B cell (primary cell): ENCODE measurements at regions not wholly inside any gene's neighbourhood (a gene's known extent, or its start where the extent isn't known, plus 50 kb on each side); places are given as distances from the start of the nearest gene placed in this dataset.

ENCODE experiments used
- ATAC-seq: fragments of 200-7000 bp; cut with Tn5 transposase; one replicate; pipeline ENCODE4 v1.10.0; 2021; ENCODE audit warnings: low read depth, mild to moderate bottlenecking, moderate number of reproducible peaks, moderate library complexity
- CTCF ChIA-PET: fragments of 350-600 bp; sonication (Branson Sonifier 250); formaldehyde crosslinking; loops from one replicate; lab custom pipeline; 2021; ENCODE audit warnings: antibody characterized with exemption, inconsistent platforms; lab: Charles Lee
- POLR2A ChIA-PET: fragments of 350-600 bp; sonication (Branson Sonifier 250); formaldehyde crosslinking; loops from one replicate; lab custom pipeline; 2021; ENCODE audit warnings: antibody characterized with exemption; lab: Charles Lee
- DNase-seq: peaks from one replicate; pipeline ENCODE4 v3.0.0; 2013
- H2AFZ ChIP-seq: 2 replicates; pipeline ENCODE4 v1.6.1; 2012; ENCODE audit warnings: mild to moderate bottlenecking, low read depth, low read length; ENCODE audit not compliant: insufficient read depth, poor library complexity, severe bottlenecking
- H3K27ac ChIP-seq, 2 donors: 1 replicate in 1 of 2; 2 replicates in 1 of 2; pipeline ENCODE4 v1.5.1; 2012 to 2013; ENCODE audit warnings: low read length in 2 of 2, mild to moderate bottlenecking in 2 of 2, moderate library complexity in 1 of 2
- H3K27me3 ChIP-seq, 4 experiments: fragments of 200-600 bp in 1 of 4; sonication (generic) in 1 of 4; replicated peaks in 1 of 4; 1 replicate in 2 of 4; 2 replicates in 2 of 4; pipeline versions ENCODE4 v1.6.1 to v1.7.0; 2013 to 2016; ENCODE audit warnings: low read length in 3 of 4, mild to moderate bottlenecking in 2 of 4, mixed read lengths in 1 of 4, moderate library complexity in 1 of 4; ENCODE audit not compliant: insufficient read depth in 4 of 4, control insufficient read depth in 3 of 4; ENCODE audit errors: control extremely low read depth in 1 of 4
- H3K36me3 ChIP-seq, 2 experiments: replicated peaks in 1 of 2; 1 replicate in 1 of 2; 2 replicates in 1 of 2; pipeline versions ENCODE4 v1.6.1 to v1.7.1; 2013; ENCODE audit warnings: low read length in 1 of 2; ENCODE audit not compliant: insufficient read depth in 2 of 2, control insufficient read depth in 1 of 2; ENCODE audit errors: control extremely low read depth in 1 of 2, extremely low read depth in 1 of 2
- H3K4me1 ChIP-seq, 2 donors: fragments of 200-600 bp in 1 of 2; sonication (generic) in 1 of 2; 1 replicate in 1 of 2; 2 replicates in 1 of 2; pipeline versions ENCODE4 v1.5.1 to v1.6.1; 2013 to 2017; ENCODE audit warnings: low read length in 2 of 2; ENCODE audit not compliant: control insufficient read depth in 2 of 2, insufficient read depth in 2 of 2
- H3K4me2 ChIP-seq: replicated peaks from 2 replicates; pipeline ENCODE3; 2012; ENCODE audit warnings: mild to moderate bottlenecking, low read depth, low read length; ENCODE audit not compliant: poor library complexity, severe bottlenecking
- H3K4me3 ChIP-seq, 5 experiments: fragments of 200-600 bp in 1 of 5; sonication (generic) in 1 of 5; 1 replicate in 3 of 5; 2 replicates in 2 of 5; pipeline versions ENCODE4 v1.5.1 to v1.7.0; 2011 to 2016; ENCODE audit warnings: low read length in 4 of 5, mild to moderate bottlenecking in 4 of 5, low read depth in 2 of 5, control low read depth in 1 of 5, moderate library complexity in 1 of 5; ENCODE audit not compliant: insufficient read depth in 1 of 5; ENCODE audit errors: control extremely low read depth in 1 of 5, extremely low read depth in 1 of 5
- H3K79me2 ChIP-seq: fragments of 200-600 bp; sonication (generic); one replicate; pipeline ENCODE4 v1.6.0; 2016; ENCODE audit warnings: low read length; ENCODE audit not compliant: control insufficient read depth, insufficient read depth
- H3K9ac ChIP-seq: fragments of 200-600 bp; sonication (generic); 2 replicates; pipeline ENCODE4 v1.6.1; 2017; ENCODE audit warnings: mild to moderate bottlenecking, low read length, moderate library complexity
- H3K9me3 ChIP-seq, 3 donors: one replicate each; pipeline versions ENCODE4 v1.6.1 to v1.7.1; 2013; ENCODE audit warnings: low read length in 2 of 3; ENCODE audit not compliant: control insufficient read depth in 2 of 3, insufficient read depth in 1 of 3; ENCODE audit errors: control extremely low read depth in 1 of 3
- H4K20me1 ChIP-seq: 2 replicates; pipeline ENCODE4 v1.6.0; 2012; ENCODE audit warnings: mild to moderate bottlenecking, low read length; ENCODE audit not compliant: insufficient read depth, control insufficient read depth, poor library complexity, severe bottlenecking
- H3K27ac Mint-ChIP-seq: one replicate; pipeline ENCODE4 v1.8.0; 2021; ENCODE audit warnings: mixed read lengths
- H3K27me3 Mint-ChIP-seq: one replicate; pipeline ENCODE4 v1.8.0; 2021; ENCODE audit warnings: mixed read lengths
- H3K4me1 Mint-ChIP-seq: one replicate; pipeline ENCODE4 v1.8.0; 2021; ENCODE audit warnings: mixed read lengths
- H3K4me3 Mint-ChIP-seq: one replicate; pipeline ENCODE4 v1.8.0; 2021; ENCODE audit warnings: mixed read lengths
- H3K9me3 Mint-ChIP-seq: one replicate; pipeline ENCODE4 v1.8.0; 2022; ENCODE audit warnings: mixed read lengths; ENCODE audit not compliant: insufficient read depth
- CTCF ChIP-seq: fragments of 200-600 bp; IDR thresholded peaks from one replicate; pipeline ENCODE4 v1.8.0; 2022; ENCODE audit warnings: antibody characterized with exemption, mild to moderate bottlenecking
- EZH2 ChIP-seq: IDR thresholded peaks from 2 replicates; pipeline ENCODE4 v1.6.1; 2012; ENCODE audit warnings: borderline replicate concordance, low read depth, mild to moderate bottlenecking, moderate library complexity, low read length; ENCODE audit not compliant: insufficient read depth, poor library complexity, severe bottlenecking
- WGBS: methylation state at CpG from one replicate; pipeline ENCODE4 v1.1.5; 2013; ENCODE audit warnings: missing lambda C conversion rate; ENCODE audit not compliant: insufficient coverage; 5-methylcytosine and 5-hydroxymethylcytosine counted together
- intact Hi-C: fragments of 100-400 bp; cut with micrococcal nuclease; formaldehyde crosslinking; loops from one replicate; pipeline ENCODE4 v1.10.0; 2022

DNA sequence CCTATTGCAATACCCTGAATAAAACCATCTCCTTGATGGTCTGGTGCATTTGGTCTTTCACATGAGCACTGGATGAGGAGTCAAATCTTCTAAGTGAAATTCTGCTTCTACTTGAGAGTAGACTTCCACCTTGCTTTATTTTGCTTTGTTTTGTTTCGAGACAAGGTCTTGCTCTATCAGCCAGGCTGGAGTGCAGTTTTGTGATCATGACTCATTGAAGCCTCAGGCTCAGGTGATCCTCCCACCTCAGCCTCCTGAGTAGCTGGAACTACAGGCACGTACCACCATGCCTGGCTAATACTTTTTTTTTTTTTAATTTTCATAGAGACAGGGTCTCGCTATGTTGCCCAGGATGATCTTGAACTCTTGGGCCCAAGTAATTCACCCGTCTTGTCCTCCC, 65.8 kb upstream of the F3 start:
- Histone ChIP-seq H3K27ac (no peak overlapping the region), H3K4me3 (no peak overlapping the region), H4K20me1 (no peaks in the 10 kb centered on the region), H3K9me3 (no peaks in the 10 kb centered on the region), H3K4me2 (no peak overlapping the region), H3K9ac (no peak overlapping the region), H3K79me2 (no peaks in the 10 kb centered on the region), H2AFZ (no peak overlapping the region), H3K36me3 (no peaks in the 10 kb centered on the region), H3K27me3 (no peaks in the 10 kb centered on the region), H3K4me1 (no peaks in the 10 kb centered on the region)
- H3K27ac Mint-ChIP-seq, result no peak overlapping the region
- H3K4me3 Mint-ChIP-seq, result no peak overlapping the region
- 95% methylated on average over 2 of the region's 4 CpGs for WGBS
- ChIA-PET CTCF (no interaction called here), POLR2A (no interaction called here)
- intact Hi-C loops, result no loop called here
- ATAC-seq (no peak), DNase-seq (no peak)
- no peaks in the 10 kb centered on the region for H3K4me1 Mint-ChIP-seq
- TF ChIP-seq EZH2 (no peak), CTCF (no peak)
- peaks cover 16% of the 10 kb centered on the region for H3K27me3 Mint-ChIP-seq
- H3K9me3 Mint-ChIP-seq, result no peaks in the 10 kb centered on the region

DNA sequence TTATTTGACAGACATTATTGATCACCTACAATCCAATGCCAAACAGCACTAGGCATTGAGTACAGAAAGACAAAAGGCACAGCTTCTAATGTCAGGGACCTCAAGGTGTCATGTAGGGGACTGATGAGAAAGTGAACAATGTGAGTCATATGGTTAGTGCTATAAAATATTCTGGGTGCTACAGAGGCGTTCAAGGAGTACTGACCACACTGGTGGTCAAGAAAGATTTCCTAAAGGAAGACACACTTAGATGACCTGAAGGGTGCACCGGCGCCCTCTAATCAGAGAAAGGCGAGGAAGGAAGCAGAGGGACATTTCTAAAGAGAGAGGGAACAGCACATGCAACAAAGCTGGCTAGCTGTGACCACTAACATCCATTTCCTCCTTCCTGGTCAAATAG, 64.9 kb upstream of the F3 start:
- no peak for ATAC-seq
- peaks cover 2% of the 10 kb centered on the region for H3K4me1 Mint-ChIP-seq
- POLR2A ChIA-PET, result no interaction called here

More for the DNA sequence above, 64.9 kb upstream of the F3 start:
- Histone ChIP-seq H3K36me3 (no peaks in the 10 kb centered on the region), H2AFZ (no peak overlapping the region), H3K4me2 (no peak overlapping the region), H4K20me1 (no peaks in the 10 kb centered on the region), H3K9ac (no peak overlapping the region), H3K27ac (no peak overlapping the region), H3K4me1 (no peaks in the 10 kb centered on the region), H3K79me2 (no peaks in the 10 kb centered on the region), H3K9me3 (no peaks in the 10 kb centered on the region), H3K27me3 (no peaks in the 10 kb centered on the region), H3K4me3 (no peak overlapping the region)
- 57% methylated on average over 1 of the region's 4 CpGs for WGBS
- no peak for DNase-seq
- CTCF ChIA-PET, result no interaction called here
- TF ChIP-seq CTCF (no peak), EZH2 (no peak)
- no peaks in the 10 kb centered on the region for H3K9me3 Mint-ChIP-seq
- H3K27me3 Mint-ChIP-seq, result peaks cover 15% of the 10 kb centered on the region
- H3K4me3 Mint-ChIP-seq, result no peak overlapping the region
- no peak overlapping the region for H3K27ac Mint-ChIP-seq
- intact Hi-C loops, result no loop called here
